ENCODE measurements at regions not wholly inside any gene's neighbourhood (a gene's known extent, or its start where the extent isn't known, plus 50 kb on each side); places are given as distances from the start of the nearest gene placed in this dataset.
"Not testable (repeated sequence)": the region's sequence is repeated elsewhere in the genome, so short reads cannot be mapped to it uniquely, and the experiment has no call there.

DNA sequence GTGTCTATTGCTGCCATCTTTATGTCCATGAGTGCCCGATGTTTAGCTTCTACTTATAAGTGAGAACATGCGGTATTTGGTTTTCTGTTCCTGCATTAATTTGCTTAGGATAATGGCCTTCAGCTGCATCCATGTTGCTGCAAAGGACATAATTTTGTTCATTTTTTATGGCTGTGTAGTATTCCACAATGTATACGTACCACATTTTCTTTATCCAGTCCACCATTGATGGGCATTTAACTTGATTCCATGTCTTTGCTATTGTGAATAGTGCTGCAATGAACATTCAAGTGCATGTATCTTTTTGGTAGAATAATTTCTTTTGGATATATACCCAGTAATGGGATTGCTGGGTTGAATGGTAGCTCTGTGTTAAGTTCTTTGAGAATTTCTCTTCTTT, 376.3 kb upstream of the PROK2 start:
- H4K20me1 ChIP-seq (replicated peaks in 1 of 2; ENCODE audit: control insufficient read depth in 1 of 2, insufficient read depth in 2 of 2, low read length in 2 of 2); H4K5ac ChIP-seq (ENCODE audit: insufficient read length, low read depth, low read length); H3K4ac ChIP-seq (replicated peaks; ENCODE audit: insufficient read length, low read depth, low read length); H3K4me2 ChIP-seq (ENCODE audit: insufficient read depth in 1 of 2, low read depth in 2 of 2, low read length in 2 of 2); CTCF ChIA-PET (ENCODE audit: partially characterized antibody); H2BK5ac ChIP-seq (ENCODE audit: low read depth, low read length); H2BK12ac ChIP-seq (ENCODE audit: low read depth, low read length); H3K79me2 ChIP-seq (ENCODE audit: control insufficient read depth in 1 of 2, insufficient read depth in 2 of 2, low read length in 2 of 2); H3K27me3 ChIP-seq (replicated peaks in 1 of 4; ENCODE audit: control insufficient read depth in 3 of 4, extremely low read depth in 1 of 4, insufficient read depth in 3 of 4, low read length in 3 of 4); H3K9ac ChIP-seq (replicated peaks in 1 of 4; ENCODE audit: extremely low read depth in 1 of 4, low read depth in 3 of 4, low read length in 3 of 4); H3K4me1 ChIP-seq (replicated peaks in 1 of 4; ENCODE audit: control insufficient read depth in 3 of 4, insufficient read depth in 4 of 4, low read length in 3 of 4); H3K18ac ChIP-seq (ENCODE audit: extremely low read depth, low read length); H3K9me3 ChIP-seq (ENCODE audit: insufficient read depth in 2 of 2, low read depth in 1 of 2, low read length in 1 of 2); H4K91ac ChIP-seq (replicated peaks; ENCODE audit: insufficient read length, low read length); H2BK120ac ChIP-seq (replicated peaks; ENCODE audit: low read depth, low read length); H3K36me3 ChIP-seq (ENCODE audit: control insufficient read depth in 2 of 4, insufficient read depth in 4 of 4, low read length in 3 of 4); H3K56ac ChIP-seq (replicated peaks; ENCODE audit: insufficient read length, low read depth, low read length); H3K4me3 ChIP-seq (ENCODE audit: extremely low read depth in 1 of 4, insufficient read depth in 2 of 4, low read depth in 3 of 4, low read length in 4 of 4); H2BK20ac ChIP-seq (ENCODE audit: low read length); POLR2A ChIA-PET (ENCODE audit: partially characterized antibody); DNase-seq (ENCODE audit: low read depth in 1 of 2, low spot score in 2 of 2); H2BK15ac ChIP-seq (ENCODE audit: low read length); H2AFZ ChIP-seq (ENCODE audit: low read length); H3K23me2 ChIP-seq (ENCODE audit: low read depth, low read length); H2AK5ac ChIP-seq (ENCODE audit: low read depth, low read length); H3K79me1 ChIP-seq (ENCODE audit: low read depth, low read length); FAIRE-seq; H3K27ac ChIP-seq (ENCODE audit: low read depth, low read length); H3K14ac ChIP-seq (ENCODE audit: insufficient read length); H4K8ac ChIP-seq (ENCODE audit: extremely low read depth, insufficient read depth, low read length); H3K23ac ChIP-seq (ENCODE audit: insufficient read length): not testable (repeated sequence)
- WGBS, 2 experiments (ENCODE audit: extremely low coverage in 1 of 2, insufficient coverage in 1 of 2, insufficient read length in 1 of 2, insufficient replicate concordance in 2 of 2, low coverage in 1 of 2, low lambda C conversion rate in 2 of 2, missing lambda C conversion rate in 1 of 2), result 97% methylated on average over 3 of the region's 3 CpGs; no CpG with 5 or more reads in 1 of the 2 experiments

All from H1 (cell line).